Epithelial cell of esophagus (primary cell): ENCODE measurements at regions not wholly inside any gene's neighbourhood (a gene's known extent, or its start where the extent isn't known, plus 50 kb on each side); places are given as distances from the start of the nearest gene placed in this dataset.

ENCODE experiments used
- DNase-seq: peaks from one replicate; pipeline ENCODE4 v3.0.0; 2010; ENCODE audit warnings: low read depth
- H3K4me3 ChIP-seq: 2 replicates; pipeline ENCODE4 v1.5.1; 2011; ENCODE audit warnings: mild to moderate bottlenecking, low read length, control low read depth
- CTCF ChIP-seq: IDR thresholded peaks from 2 replicates; pipeline ENCODE4 v1.5.1; 2011; ENCODE audit warnings: low read depth, mild to moderate bottlenecking, low read length, control low read depth, inconsistent platforms; ENCODE audit not compliant: insufficient read depth; ENCODE audit errors: missing control alignments

DNA sequence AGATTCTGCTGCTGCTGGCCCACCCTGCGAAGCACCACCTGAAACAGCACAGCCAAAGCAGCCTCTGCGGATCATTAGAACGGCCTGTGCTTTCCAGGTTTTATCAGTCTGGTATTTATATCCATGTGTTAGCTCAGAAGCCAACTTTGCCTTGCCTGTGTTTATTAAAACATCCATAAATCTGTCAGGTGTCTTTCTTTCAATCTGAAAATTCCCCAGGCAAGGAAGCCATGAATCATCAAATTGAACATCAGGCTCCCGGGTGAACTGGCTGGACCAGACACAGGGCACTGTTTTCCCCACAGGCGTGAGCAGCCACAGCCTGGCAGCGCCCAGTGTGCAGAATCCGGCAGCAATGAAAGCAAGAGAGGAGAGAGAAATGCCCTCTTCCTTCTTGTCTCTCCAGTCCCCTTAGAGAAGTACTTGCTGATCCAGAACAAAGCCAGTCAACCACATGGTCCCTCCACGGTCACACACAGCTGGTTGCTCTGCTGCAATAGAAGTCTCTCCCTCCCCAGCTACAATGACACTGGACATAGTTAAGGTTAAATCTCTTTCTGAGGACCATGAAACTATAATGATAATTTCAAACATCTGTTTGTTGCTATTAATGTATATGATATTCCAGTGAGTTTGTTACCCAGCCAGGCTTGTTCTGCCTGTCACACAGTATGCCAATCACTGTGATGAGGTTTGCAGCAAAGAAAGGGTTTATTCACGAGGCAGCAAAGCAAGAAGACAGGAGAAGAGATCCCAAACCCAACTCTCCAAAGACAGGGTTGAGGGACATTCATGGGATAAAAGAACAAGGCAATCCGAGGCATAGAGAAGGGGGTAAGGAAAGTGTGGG, 212.1 kb upstream of the FMN2 start:
- TF ChIP-seq CTCF = no peak

DNA sequence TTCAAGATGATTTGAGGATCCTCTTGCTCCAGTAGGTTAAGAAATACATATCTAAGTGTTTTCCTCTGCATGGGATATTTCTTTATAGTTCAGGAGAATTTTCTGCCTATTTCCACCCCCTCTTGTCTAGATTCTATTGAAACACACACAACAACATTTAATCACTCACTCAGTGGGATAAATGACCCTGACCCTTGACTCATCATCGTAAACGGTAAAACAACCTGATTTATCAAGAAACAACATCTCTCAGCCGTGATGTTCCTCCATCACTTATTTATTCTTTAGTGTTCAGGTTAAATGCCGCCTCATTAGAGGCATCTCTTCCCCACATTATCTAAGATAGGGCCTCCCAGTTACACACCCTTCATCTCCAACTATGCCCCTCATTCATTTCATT, 208.7 kb upstream of the FMN2 start:
- no peak overlapping the region for H3K4me3 ChIP-seq
- no peak for TF ChIP-seq CTCF
- no peak for DNase-seq

More for the DNA sequence above, 212.1 kb upstream of the FMN2 start:
- no peak overlapping the region for H3K4me3 ChIP-seq
- peak; percentile 43 for DNase-seq

DNA sequence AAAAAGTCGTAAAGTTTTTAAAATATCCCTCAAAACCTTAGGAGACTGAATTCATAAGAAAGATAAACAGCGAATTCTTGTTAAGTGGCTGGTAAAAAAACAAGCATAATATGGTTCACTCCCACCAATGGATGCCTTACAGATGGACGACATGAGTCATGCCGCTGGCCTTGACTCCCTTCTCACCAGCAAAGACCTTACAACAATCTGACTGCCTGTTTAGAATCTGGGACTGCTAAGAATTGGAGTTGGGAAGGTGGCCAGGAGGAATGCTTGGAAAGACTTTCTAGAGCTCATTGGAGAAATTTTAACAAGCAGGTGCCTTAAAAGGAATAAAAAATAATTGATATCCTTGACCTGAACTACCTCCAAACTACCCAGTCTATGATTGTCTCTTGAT, 206.9 kb upstream of the FMN2 start:
- DNase-seq = no peak

GRCh38 chr1:239886266-239886665, 205.4 kb upstream of the FMN2 start:
- TF ChIP-seq CTCF = no peak
- DNase-seq = no peak

More for the DNA sequence above, 206.9 kb upstream of the FMN2 start:
- no peak overlapping the region for H3K4me3 ChIP-seq
- no peak for TF ChIP-seq CTCF

DNA sequence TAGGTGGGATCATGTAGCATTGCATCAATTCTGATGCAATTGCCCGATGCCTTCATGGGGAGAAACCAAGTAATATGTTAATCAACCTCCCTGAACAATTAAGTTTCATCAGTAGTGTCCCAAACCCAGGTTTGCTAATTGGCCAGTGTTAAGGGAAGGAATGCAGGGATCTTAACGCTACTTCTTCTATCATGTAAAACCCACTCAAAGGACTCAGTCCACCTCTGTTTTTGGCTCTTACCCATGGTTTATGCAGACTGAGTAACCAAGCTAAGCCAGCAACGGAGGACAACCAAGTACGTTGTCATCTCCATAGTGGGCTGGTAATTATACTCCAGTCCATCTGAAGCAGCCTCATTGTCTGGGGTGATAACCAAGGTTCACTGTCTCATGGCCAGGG, 203.0 kb upstream of the FMN2 start:
- no peak overlapping the region for H3K4me3 ChIP-seq
- no peak for TF ChIP-seq CTCF
- DNase-seq = no peak

More at GRCh38 chr1:239886266-239886665, 205.4 kb upstream of the FMN2 start:
- no peak overlapping the region for H3K4me3 ChIP-seq

GRCh38 chr1:239891621-239892358, 199.9 kb upstream of the FMN2 start:
- TF ChIP-seq CTCF = no peak
- no peak overlapping the region for H3K4me3 ChIP-seq
- DNase-seq = no peak
